Activated naive CD8-positive, alpha-beta T cell treated with anti-CD3 and anti-CD28 coated beads for 36 hours (primary cell): ENCODE measurements at regions not wholly inside any gene's neighbourhood (a gene's known extent, or its start where the extent isn't known, plus 50 kb on each side); places are given as distances from the start of the nearest gene placed in this dataset.
"Not testable (repeated sequence)": the region's sequence is repeated elsewhere in the genome, so short reads cannot be mapped to it uniquely, and the experiment has no call there.

Source experiments
- DNase-seq: peaks from one replicate; pipeline ENCODE4 v3.0.0; 2021
- H3K27ac Mint-ChIP-seq: one replicate; pipeline ENCODE4 v1.8.0; 2022; ENCODE audit warnings: mild to moderate bottlenecking, moderate library complexity, mixed read lengths
- H3K27me3 Mint-ChIP-seq: one replicate; pipeline ENCODE4 v1.8.0; 2022; ENCODE audit warnings: mild to moderate bottlenecking, mixed read lengths
- H3K36me3 Mint-ChIP-seq: one replicate; pipeline ENCODE4 v1.8.0; 2021; ENCODE audit warnings: mild to moderate bottlenecking, mixed read lengths
- H3K4me1 Mint-ChIP-seq: one replicate; pipeline ENCODE4 v1.8.0; 2021; ENCODE audit warnings: mixed read lengths
- H3K4me3 Mint-ChIP-seq: one replicate; pipeline ENCODE4 v1.8.0; 2022; ENCODE audit warnings: mild to moderate bottlenecking, moderate library complexity, mixed read lengths
- H3K9me3 Mint-ChIP-seq: one replicate; pipeline ENCODE4 v1.8.0; 2022; ENCODE audit warnings: mixed read lengths

DNA sequence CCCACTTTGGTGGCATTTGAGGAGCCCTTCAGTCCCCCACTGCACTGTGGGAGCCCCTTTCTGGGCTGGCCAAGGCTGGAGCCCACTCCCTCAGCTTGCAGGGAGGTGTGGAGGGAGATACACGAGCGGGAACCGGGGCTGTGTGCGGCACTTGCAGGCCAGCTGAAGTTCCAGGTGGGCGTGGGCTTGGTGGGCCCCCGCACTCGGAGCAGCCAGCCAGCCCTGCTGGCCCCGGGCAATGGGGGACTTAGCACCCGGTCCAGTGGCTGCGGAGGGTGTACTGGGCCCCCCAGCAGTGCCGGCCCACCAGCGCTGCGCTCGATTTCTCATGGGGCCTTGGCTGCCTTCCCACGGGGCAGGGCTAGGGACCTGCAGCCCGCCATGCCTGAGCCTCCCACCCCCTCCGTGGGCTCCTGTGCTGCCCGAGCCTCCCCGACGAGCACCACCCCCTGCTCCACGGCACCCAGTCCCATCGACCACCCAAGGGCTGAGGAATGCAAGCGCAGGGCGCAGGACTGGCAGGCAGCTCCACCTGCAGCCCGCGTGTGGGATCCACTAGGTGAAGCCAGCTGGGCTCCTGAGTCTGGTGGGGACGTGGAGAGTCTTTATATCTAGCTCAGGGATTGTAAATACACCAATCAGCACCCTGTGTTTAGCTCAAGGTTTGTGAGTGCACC lies 379.7 kb downstream of the CGGBP1 start:
- H3K4me3 Mint-ChIP-seq: not testable (repeated sequence)

DNA sequence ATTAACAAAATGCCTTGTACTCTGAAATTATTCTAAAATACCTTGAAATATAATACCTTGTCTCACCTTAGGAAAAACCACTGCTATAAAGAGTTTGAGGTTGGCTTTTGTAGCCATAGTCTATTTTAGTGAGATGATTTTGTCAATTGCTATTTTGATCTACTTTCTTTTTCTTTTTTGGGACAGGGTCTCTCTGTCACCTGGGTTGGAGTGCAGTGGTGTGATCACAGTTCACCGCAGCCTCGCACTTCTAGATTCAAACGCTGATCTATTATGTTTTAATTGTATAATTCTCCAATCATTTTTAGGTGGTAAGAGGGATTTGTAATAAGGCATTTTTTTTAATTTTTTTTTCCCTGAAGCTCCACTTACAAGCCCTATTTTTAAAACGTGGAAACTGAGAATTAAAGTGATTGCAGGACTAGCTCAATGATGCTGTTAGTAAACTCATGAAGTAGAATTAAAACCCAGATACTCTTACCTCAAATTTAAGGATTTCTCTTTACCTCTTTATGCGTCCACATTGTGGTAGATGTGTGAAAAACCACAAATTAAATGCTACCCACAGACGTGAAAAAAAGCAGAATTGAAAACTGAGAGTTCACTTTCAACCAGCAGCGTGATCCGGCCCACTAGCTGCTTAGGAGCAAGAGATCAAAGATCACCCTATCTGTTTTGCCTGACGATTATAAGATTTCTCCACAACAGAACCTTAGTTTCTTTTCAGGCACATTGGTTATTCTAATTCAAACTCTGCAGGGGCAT lies 384.2 kb downstream of the CGGBP1 start:
- no peaks in the 10 kb centered on the region for H3K9me3 Mint-ChIP-seq
- no peaks in the 10 kb centered on the region for H3K4me1 Mint-ChIP-seq
- DNase-seq: no peak
- no peak overlapping the region for H3K4me3 Mint-ChIP-seq
- H3K27me3 Mint-ChIP-seq: no peaks in the 10 kb centered on the region
- no peaks in the 10 kb centered on the region for H3K36me3 Mint-ChIP-seq
- no peak overlapping the region for H3K27ac Mint-ChIP-seq

More for the DNA sequence above, 379.7 kb downstream of the CGGBP1 start:
- H3K9me3 Mint-ChIP-seq, H3K36me3 Mint-ChIP-seq, H3K27ac Mint-ChIP-seq, H3K27me3 Mint-ChIP-seq, H3K4me1 Mint-ChIP-seq, DNase-seq: not testable (repeated sequence)

DNA sequence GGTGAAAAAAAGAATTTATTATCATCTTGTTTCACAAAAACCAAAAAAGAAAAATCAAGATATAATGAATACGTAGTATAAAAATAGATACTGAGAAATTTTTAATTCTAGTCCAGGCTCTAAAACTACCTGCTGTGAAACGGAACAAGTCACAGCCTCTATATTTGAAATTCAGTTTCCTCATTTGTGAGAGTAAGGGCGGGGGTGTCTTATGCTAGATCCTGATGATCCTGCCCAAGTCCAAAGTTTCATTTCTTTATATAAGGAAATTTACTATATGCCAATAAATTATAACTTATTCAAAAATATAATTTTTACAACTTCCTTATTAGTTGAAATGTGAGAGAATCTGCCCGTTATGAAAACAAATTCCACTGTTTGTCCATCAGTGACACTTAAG lies 385.7 kb downstream of the CGGBP1 start:
- no peak for DNase-seq
- H3K9me3 Mint-ChIP-seq: no peaks in the 10 kb centered on the region
- H3K4me3 Mint-ChIP-seq: no peak overlapping the region

DNA sequence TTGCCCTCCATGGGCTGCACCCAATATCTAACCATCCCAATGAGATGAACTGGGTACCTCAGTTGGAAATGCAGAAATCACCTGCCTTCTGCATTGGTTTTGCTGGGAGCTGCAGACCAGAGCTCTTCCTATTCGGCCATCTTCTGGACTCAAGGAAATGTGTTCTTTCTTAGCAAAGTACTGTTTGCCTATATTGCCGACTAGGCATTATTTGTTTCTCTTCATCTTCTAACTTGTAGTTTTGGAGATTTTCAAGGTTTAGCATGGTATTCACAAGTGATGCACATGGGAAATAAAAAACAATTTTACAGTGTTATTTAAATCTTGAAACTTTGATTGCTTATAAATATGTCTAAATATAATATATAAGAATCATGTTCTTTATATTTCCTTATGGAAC lies 377.8 kb upstream of the POU1F1 start:
- Mint-ChIP-seq H3K27me3 (peaks cover 6% of the 10 kb centered on the region), H3K9me3 (no peaks in the 10 kb centered on the region), H3K27ac (no peak overlapping the region), H3K36me3 (no peaks in the 10 kb centered on the region), H3K4me1 (no peaks in the 10 kb centered on the region), H3K4me3 (no peak overlapping the region)
- DNase-seq: no peak

More for the DNA sequence above, 385.7 kb downstream of the CGGBP1 start:
- H3K27me3 Mint-ChIP-seq: peaks cover 3% of the 10 kb centered on the region
- no peaks in the 10 kb centered on the region for H3K36me3 Mint-ChIP-seq
- H3K4me1 Mint-ChIP-seq: no peaks in the 10 kb centered on the region
- no peak overlapping the region for H3K27ac Mint-ChIP-seq

DNA sequence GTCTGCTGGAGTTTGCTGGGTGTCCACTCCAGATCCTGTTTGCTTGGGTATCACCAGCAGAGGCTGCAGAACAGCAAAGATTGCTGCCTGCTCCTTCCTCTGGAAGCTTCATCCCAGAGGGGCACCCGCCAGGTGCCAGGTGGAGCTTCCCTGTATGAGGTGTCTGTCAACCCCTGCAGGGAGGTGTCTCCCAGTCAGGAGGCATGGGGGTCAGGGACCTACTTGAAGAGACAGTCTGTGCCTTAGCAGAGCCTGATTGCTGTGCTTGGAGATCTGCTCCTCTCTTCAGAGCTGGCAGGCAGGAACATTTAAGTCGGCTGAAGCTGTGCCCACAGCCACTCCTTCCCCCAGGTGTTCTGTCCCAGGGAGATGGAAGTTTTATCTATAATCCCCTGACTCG lies 376.8 kb upstream of the POU1F1 start:
- not testable (repeated sequence) for DNase-seq, H3K36me3 Mint-ChIP-seq, H3K9me3 Mint-ChIP-seq, H3K4me1 Mint-ChIP-seq, H3K4me3 Mint-ChIP-seq, H3K27ac Mint-ChIP-seq, H3K27me3 Mint-ChIP-seq

DNA sequence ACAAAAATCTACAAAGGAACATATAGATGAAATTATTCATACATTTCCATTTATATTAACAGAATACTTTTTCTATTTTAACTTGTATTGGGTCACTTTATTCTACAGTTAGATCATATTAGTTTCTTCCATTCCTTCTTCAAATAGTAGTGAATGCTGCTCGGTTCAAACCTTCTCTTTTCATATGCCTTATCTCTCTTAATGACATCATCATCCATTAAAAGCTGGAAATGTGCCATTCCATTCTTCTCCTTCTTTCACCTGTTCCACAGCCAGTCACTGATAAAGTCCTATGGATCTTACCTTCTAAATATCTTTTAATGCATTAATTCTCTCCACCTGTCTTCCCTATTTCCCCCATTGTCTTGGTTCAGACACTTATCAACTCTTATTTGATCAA lies 358.0 kb upstream of the POU1F1 start:
- H3K27ac Mint-ChIP-seq: no peak overlapping the region

DNA sequence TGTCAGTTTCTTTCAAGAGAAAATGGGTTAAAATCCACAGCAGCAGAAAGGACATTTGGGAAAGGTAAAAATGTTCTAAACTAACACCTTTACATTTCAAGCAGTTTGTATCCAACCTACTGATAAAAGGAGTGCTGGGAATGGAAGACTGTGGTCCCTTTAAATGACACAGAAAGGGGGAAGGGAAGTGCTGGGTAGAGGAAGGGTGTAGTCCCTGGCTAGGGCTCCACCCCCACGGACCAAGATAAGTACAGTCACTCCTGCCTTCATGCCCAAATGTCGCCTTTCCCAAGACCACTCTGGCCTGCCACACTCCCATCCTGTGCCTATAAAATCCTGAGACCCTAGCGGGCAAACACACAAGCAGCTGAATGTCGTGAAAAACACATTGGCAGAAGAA lies 350.9 kb upstream of the POU1F1 start:
- Mint-ChIP-seq H3K36me3 (no peaks in the 10 kb centered on the region), H3K9me3 (peaks cover 4% of the 10 kb centered on the region), H3K4me3 (no peak overlapping the region), H3K4me1 (no peaks in the 10 kb centered on the region), H3K27me3 (no peaks in the 10 kb centered on the region), H3K27ac (no peak overlapping the region)
- no peak for DNase-seq

More for the DNA sequence above, 358.0 kb upstream of the POU1F1 start:
- Mint-ChIP-seq H3K4me3 (no peak overlapping the region), H3K4me1 (no peaks in the 10 kb centered on the region), H3K27me3 (no peaks in the 10 kb centered on the region), H3K36me3 (no peaks in the 10 kb centered on the region), H3K9me3 (peaks cover under 1% of the 10 kb centered on the region)
- DNase-seq: no peak

DNA sequence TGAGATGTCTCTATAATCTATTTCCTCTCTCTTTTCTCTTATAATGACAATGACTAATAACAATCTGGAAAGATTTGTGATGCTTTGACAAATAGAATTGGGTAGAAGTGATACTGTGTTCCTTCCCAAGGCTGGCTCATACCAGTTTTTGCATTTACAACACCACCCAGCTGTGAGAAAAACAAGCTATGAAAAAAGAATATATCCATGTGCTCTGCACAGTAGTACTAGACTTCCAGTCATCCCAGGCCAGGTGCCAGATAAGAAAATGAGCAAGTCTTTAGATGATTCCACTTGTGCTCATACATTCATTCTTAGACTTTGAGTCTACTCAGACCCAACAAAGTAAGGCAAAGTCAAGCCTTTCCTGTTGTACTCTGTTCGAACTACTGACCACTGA lies 350.2 kb upstream of the POU1F1 start:
- H3K27ac Mint-ChIP-seq: no peak overlapping the region
- H3K9me3 Mint-ChIP-seq: peaks cover 4% of the 10 kb centered on the region
- no peak overlapping the region for H3K4me3 Mint-ChIP-seq
- no peaks in the 10 kb centered on the region for H3K4me1 Mint-ChIP-seq
- no peaks in the 10 kb centered on the region for H3K36me3 Mint-ChIP-seq
- H3K27me3 Mint-ChIP-seq: no peaks in the 10 kb centered on the region
- DNase-seq: no peak

DNA sequence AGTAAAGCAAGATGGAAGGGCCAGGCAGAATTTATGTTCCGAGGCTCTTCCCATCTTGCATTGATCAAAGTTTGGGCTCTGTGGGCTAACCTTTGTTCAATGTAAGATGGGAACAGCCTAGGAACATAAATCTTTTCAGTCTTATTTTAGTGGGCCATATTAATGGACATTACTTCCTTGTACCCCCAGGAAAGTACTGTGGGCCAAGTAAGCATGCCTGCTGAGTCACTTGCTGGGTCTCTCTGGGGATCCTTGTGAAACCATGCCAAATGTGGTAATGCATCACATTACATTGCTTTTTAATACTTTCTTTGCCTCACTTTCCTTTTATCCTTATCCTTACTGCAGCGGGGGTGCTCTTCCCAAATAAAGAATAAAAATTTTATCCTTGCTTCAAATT lies 349.5 kb upstream of the POU1F1 start:
- Mint-ChIP-seq H3K4me1 (no peaks in the 10 kb centered on the region), H3K27ac (no peak overlapping the region), H3K27me3 (no peaks in the 10 kb centered on the region), H3K36me3 (no peaks in the 10 kb centered on the region), H3K4me3 (no peak overlapping the region), H3K9me3 (peaks cover 4% of the 10 kb centered on the region)
- DNase-seq: no peak

DNA sequence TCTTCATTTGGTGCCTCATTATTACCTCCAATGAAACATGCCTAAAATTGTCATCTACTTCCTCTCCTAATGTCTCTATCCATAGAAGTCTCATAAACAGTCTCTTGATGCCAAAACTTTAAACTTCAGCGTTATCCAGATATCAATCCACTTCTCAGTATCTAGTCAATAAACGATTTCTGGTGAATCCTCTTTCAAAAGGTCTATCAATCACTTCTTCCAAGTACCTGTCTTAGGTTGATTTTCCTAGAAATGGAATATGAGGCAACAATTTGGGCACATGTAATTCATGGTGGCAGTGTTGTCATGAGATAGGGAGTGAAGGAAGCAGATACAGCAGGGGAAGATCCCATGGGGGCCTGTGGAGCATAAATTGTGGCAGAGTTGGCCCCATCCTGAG lies 348.5 kb upstream of the POU1F1 start:
- no peaks in the 10 kb centered on the region for H3K4me1 Mint-ChIP-seq
- no peaks in the 10 kb centered on the region for H3K27me3 Mint-ChIP-seq
- DNase-seq: no peak
- H3K9me3 Mint-ChIP-seq: peaks cover 4% of the 10 kb centered on the region
- H3K4me3 Mint-ChIP-seq: no peak overlapping the region
- no peak overlapping the region for H3K27ac Mint-ChIP-seq
- no peaks in the 10 kb centered on the region for H3K36me3 Mint-ChIP-seq

DNA sequence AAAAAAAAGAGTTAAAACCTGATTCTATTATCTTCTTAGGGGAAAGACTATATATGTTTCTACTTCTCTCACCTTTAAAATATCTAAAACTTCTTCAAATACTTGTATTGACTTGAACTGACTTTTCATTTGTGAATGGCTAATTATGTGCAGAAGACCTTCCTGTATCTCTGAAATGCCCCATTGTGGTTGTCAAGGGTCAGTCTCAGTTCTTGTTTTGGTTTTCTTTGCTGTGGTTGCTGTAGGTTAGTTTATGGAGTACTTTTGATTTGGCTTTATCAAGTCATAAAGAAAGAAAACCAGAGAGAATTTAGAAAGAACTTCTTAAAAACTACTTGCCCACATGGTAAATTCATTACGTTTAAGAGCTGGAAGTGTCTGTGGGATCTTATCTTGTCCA lies 345.3 kb upstream of the POU1F1 start:
- Mint-ChIP-seq H3K9me3 (no peaks in the 10 kb centered on the region), H3K4me1 (no peaks in the 10 kb centered on the region), H3K36me3 (no peaks in the 10 kb centered on the region), H3K27me3 (no peaks in the 10 kb centered on the region), H3K4me3 (no peak overlapping the region), H3K27ac (no peak overlapping the region)
- no peak for DNase-seq

DNA sequence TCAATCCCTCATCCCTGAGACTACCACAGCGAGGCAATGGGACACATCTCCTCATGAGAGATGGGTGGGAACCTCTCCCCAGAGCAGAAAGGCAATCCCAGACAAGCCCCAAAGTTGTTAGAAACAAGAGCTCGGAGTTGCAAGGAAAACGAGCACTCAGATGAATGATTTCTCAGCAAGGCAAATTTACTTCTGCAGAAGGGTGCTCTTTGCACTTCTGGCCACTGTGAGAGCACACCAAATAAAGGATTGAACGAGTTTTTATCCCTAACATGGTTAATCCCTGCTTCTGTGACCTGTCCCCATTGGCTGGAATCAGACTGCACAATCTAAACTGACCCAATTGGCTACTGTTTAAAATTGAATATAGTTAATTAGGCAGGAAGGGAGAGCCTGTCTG lies 339.1 kb upstream of the POU1F1 start:
- Mint-ChIP-seq H3K27me3 (peaks cover 3% of the 10 kb centered on the region), H3K27ac (no peak overlapping the region), H3K36me3 (peaks cover 4% of the 10 kb centered on the region), H3K9me3 (peaks cover 18% of the 10 kb centered on the region), H3K4me3 (no peak overlapping the region), H3K4me1 (no peaks in the 10 kb centered on the region)
- no peak for DNase-seq

DNA sequence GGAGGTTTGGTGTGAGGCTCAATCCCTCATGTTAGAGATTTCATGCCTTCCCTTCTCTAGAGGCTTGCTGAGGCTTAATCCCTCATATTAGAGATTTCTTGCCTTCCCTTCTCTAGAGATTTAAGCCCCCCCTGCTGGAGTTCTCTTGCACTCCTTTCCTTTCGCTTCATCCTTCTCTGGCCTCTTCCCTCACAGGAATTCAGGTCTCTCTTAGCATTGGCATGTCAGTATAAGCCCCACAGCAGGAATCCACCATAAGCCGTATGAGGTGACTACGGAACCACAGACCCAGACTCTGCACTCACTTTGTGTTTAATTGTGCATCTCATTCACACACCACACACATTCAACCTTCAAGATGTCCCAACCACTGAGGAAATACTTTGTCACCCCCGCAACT lies 338.6 kb upstream of the POU1F1 start:
- H3K4me1 Mint-ChIP-seq: no peaks in the 10 kb centered on the region
- no peak for DNase-seq
- H3K27ac Mint-ChIP-seq: no peak overlapping the region
- peaks cover 3% of the 10 kb centered on the region for H3K27me3 Mint-ChIP-seq
- H3K4me3 Mint-ChIP-seq: no peak overlapping the region
- peaks cover 18% of the 10 kb centered on the region for H3K9me3 Mint-ChIP-seq
- peaks cover 4% of the 10 kb centered on the region for H3K36me3 Mint-ChIP-seq

DNA sequence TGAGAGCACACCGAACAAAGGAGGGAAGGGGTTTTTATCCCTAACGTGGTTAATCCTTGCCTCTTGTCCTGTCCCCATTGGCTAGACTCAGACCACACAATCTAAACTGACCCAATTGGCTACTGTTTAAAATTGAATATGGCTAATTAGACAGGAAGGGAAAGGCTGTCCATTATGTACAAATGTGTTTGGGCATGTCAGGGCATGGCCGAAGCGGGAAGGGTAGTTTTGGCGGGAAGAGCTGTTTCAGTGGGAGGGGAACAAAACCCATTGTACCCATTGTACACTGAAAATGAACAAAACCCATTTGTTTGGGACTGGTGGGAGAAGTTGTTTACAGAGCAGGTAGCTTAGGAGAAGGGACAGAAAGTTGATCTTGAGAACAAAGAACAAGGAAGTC lies 330.9 kb upstream of the POU1F1 start:
- H3K36me3 Mint-ChIP-seq: no peaks in the 10 kb centered on the region
- H3K4me1 Mint-ChIP-seq: no peaks in the 10 kb centered on the region
- no peak overlapping the region for H3K4me3 Mint-ChIP-seq
- H3K9me3 Mint-ChIP-seq: peaks cover 4% of the 10 kb centered on the region
- H3K27me3 Mint-ChIP-seq: no peaks in the 10 kb centered on the region
- no peak for DNase-seq
- H3K27ac Mint-ChIP-seq: no peak overlapping the region

DNA sequence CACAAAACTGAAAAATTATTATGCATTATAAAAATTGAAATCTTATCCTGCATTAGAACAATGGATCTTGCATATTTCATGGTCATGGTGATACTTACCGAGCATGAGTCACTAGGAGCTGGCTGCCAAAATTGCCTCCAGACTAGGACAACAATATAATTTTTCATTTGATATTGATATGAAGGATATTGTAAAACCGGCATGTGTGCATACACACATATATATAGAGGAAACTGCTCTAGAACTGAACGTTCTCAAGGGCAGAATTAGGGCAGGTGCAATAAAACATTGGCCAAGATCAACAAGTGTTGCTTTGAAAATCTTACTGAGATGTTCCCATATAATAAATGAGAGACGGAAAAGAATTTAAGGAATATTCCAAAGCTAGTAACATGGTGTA lies 319.4 kb upstream of the POU1F1 start:
- Mint-ChIP-seq H3K27ac (no peak overlapping the region), H3K27me3 (no peaks in the 10 kb centered on the region), H3K9me3 (peaks cover 5% of the 10 kb centered on the region), H3K4me1 (no peaks in the 10 kb centered on the region), H3K4me3 (no peak overlapping the region), H3K36me3 (no peaks in the 10 kb centered on the region)
- DNase-seq: no peak

DNA sequence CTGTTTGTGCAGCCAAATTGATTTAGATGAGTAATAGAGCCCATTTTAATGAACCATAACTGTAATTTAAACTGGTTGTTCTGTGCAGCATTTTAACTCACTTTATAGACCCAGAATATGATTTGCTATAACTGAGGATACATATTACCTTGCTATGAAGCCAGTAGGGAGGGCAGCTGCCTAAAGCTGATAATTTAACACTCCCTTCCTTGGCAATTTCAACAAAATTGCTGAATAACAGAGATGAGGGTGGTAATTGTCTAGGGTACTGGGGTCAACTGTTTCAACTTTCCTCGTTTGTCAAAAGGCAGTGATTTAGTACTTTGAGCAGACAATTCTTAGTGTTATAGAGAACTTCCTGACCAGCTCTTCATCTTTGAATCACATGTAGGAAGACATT lies 304.9 kb upstream of the POU1F1 start:
- Mint-ChIP-seq H3K9me3 (no peaks in the 10 kb centered on the region), H3K4me1 (no peaks in the 10 kb centered on the region), H3K27me3 (peaks cover 8% of the 10 kb centered on the region), H3K27ac (no peak overlapping the region), H3K36me3 (no peaks in the 10 kb centered on the region), H3K4me3 (no peak overlapping the region)
- no peak for DNase-seq
